ENCODE measurements at regions not wholly inside any gene's neighbourhood (a gene's known extent, or its start where the extent isn't known, plus 50 kb on each side); places are given as distances from the start of the nearest gene placed in this dataset.

- Histone ChIP-seq H4K5ac (ENCODE audit: insufficient read length, low read depth, low read length) (no peak overlapping the region), H3K4me1 (replicated peaks in 1 of 4; ENCODE audit: control insufficient read depth in 3 of 4, insufficient read depth in 4 of 4, low read length in 3 of 4) (peaks cover 2 to 26% (median 11%) of the 10 kb centered on the region in 4 experiments), H3K27me3 (replicated peaks in 1 of 4; ENCODE audit: control insufficient read depth in 3 of 4, extremely low read depth in 1 of 4, insufficient read depth in 3 of 4, low read length in 3 of 4) (no peaks in the 10 kb centered on the region), H3K4me2 (ENCODE audit: insufficient read depth in 1 of 2, low read depth in 2 of 2, low read length in 2 of 2) (no peak overlapping the region), H2AFZ (ENCODE audit: low read length) (no peak overlapping the region), H3K27ac (ENCODE audit: low read depth, low read length) (no peak overlapping the region), H3K56ac (replicated peaks; ENCODE audit: insufficient read length, low read depth, low read length) (no peak overlapping the region), H4K8ac (ENCODE audit: extremely low read depth, insufficient read depth, low read length) (peak overlapping the region; percentile 48; the same call in 1 of the 2 replicates), H3K79me1 (ENCODE audit: low read depth, low read length) (no peaks in the 10 kb centered on the region), H3K4ac (replicated peaks; ENCODE audit: insufficient read length, low read depth, low read length) (no peak overlapping the region), H4K91ac (replicated peaks; ENCODE audit: insufficient read length, low read length) (peak overlapping the region; percentile 35), H2BK5ac (ENCODE audit: low read depth, low read length) (peak overlapping the region; percentile 60), H3K4me3 (ENCODE audit: extremely low read depth in 1 of 4, insufficient read depth in 2 of 4, low read depth in 3 of 4, low read length in 4 of 4) (no peak overlapping the region), H2BK120ac (replicated peaks; ENCODE audit: low read depth, low read length) (no peak overlapping the region), H3K23ac (ENCODE audit: insufficient read length) (no peak overlapping the region), H2AK5ac (ENCODE audit: low read depth, low read length) (no peak overlapping the region), H3K23me2 (ENCODE audit: low read depth, low read length) (peaks cover 18% of the 10 kb centered on the region), H2BK15ac (ENCODE audit: low read length) (peak overlapping the region; percentile 54; the same call in 1 of the 2 replicates), H3K14ac (ENCODE audit: insufficient read length) (no peak overlapping the region), H2BK12ac (ENCODE audit: low read depth, low read length) (peak overlapping the region; percentile 27; the same call in 1 of the 2 replicates), H3K36me3 (ENCODE audit: control insufficient read depth in 2 of 4, insufficient read depth in 4 of 4, low read length in 3 of 4) (no peaks in the 10 kb centered on the region; a peak in 1 of 8 replicates), H3K79me2 (ENCODE audit: control insufficient read depth in 1 of 2, insufficient read depth in 2 of 2, low read length in 2 of 2) (no peaks in the 10 kb centered on the region), H3K18ac (ENCODE audit: extremely low read depth, low read length) (peak overlapping the region; percentile 86), H3K9ac (replicated peaks in 1 of 4; ENCODE audit: extremely low read depth in 1 of 4, low read depth in 3 of 4, low read length in 3 of 4) (no peak overlapping the region), H3K9me3 (ENCODE audit: insufficient read depth in 2 of 2, low read depth in 1 of 2, low read length in 1 of 2) (no peaks in the 10 kb centered on the region), H4K20me1 (replicated peaks in 1 of 2; ENCODE audit: control insufficient read depth in 1 of 2, insufficient read depth in 2 of 2, low read length in 2 of 2) (peaks cover 0 to 13% of the 10 kb centered on the region in 2 experiments), H2BK20ac (ENCODE audit: low read length) (peak overlapping the region; percentile 77; the same call in 1 of the 2 replicates)
- ChIA-PET POLR2A (ENCODE audit: partially characterized antibody) (no interaction called here), CTCF (ENCODE audit: partially characterized antibody) (no interaction called here)
- no peak for DNase-seq (ENCODE audit: low read depth in 1 of 2, low spot score in 2 of 2)
- 88% methylated on average over 13 of the region's 15 CpGs; no CpG with 5 or more reads in 1 of the 2 experiments for WGBS, 2 experiments (ENCODE audit: extremely low coverage in 1 of 2, insufficient coverage in 1 of 2, insufficient read length in 1 of 2, insufficient replicate concordance in 2 of 2, low coverage in 1 of 2, low lambda C conversion rate in 2 of 2, missing lambda C conversion rate in 1 of 2)
- FAIRE-seq = no peak
- TF ChIP-seq GTF2F1 (IDR thresholded peaks at IDR 0.05; ENCODE audit: borderline replicate concordance, low read depth, low read length) (no peak), RNF2 (IDR thresholded peaks at IDR 0.05; ENCODE audit: borderline replicate concordance, low read depth, low read length, missing control alignments, poor library complexity, severe bottlenecking) (no peak), NRF1 (IDR thresholded peaks at IDR 0.05; ENCODE audit: low read depth, low read length) (no peak), JUND (IDR thresholded peaks at IDR 0.05; ENCODE audit: low read length) (no peak), CHD2 (IDR thresholded peaks at IDR 0.05; ENCODE audit: low read length) (no peak)
Measured at GRCh38 chr2:2849464-2850217, 518.6 kb upstream of the MYT1L start.

Data from H1 (cell line).